PC-9 (cell line): ENCODE measurements at regions not wholly inside any gene's neighbourhood (a gene's known extent, or its start where the extent isn't known, plus 50 kb on each side); places are given as distances from the start of the nearest gene placed in this dataset.

ENCODE experiments used
- BruUV-seq: library from RNA; stranded (reverse); fragments of 400-500 nt; replicated peaks from 2 replicates; lab custom pipeline; 2021; lab: Mats Ljungman, UMichigan
- CTCF ChIA-PET: fragments of 300-600 bp; sonication (Branson Sonifier 250); formaldehyde crosslinking; loops from one replicate; lab custom pipeline; 2022; ENCODE audit warnings: antibody characterized with exemption; lab: Charles Lee
- POLR2A ChIA-PET: fragments of 300-600 bp; sonication (Branson Sonifier 250); formaldehyde crosslinking; loops from one replicate; lab custom pipeline; 2022; ENCODE audit warnings: antibody characterized with exemption; ENCODE audit not compliant: unreplicated experiment; lab: Charles Lee
- DNase-seq, 2 experiments: peaks; one replicate each; pipeline versions ENCODE4 v3.0.0 to v3.0.0-alpha.2; 2015 to 2022; ENCODE audit warnings: mixed read lengths in 1 of 2
- H2AFZ ChIP-seq: fragments of 200-600 bp; sonication (generic); 2 replicates; pipeline ENCODE4 v1.8.1; 2017; ENCODE audit warnings: antibody characterized with exemption
- H3F3A ChIP-seq: fragments of 200-600 bp; sonication (generic); 2 replicates; pipeline ENCODE4 v1.8.1; 2017; ENCODE audit warnings: antibody characterized with exemption, mild to moderate bottlenecking, low read depth; ENCODE audit not compliant: insufficient read depth
- H3K27ac ChIP-seq: fragments of 200-600 bp; sonication (generic); 2 replicates; pipeline ENCODE4 v1.6.1; 2016; ENCODE audit warnings: mixed run types
- H3K27me3 ChIP-seq: fragments of 200-600 bp; sonication (generic); 2 replicates; pipeline ENCODE4 v1.6.1; 2016; ENCODE audit warnings: low read depth, mixed run types; ENCODE audit not compliant: insufficient read depth
- H3K36me3 ChIP-seq: fragments of 200-600 bp; sonication (generic); 2 replicates; pipeline ENCODE4 v1.6.1; 2016; ENCODE audit warnings: low read depth, mixed run types
- H3K4me1 ChIP-seq: fragments of 200-600 bp; sonication (generic); replicated peaks from 2 replicates; pipeline ENCODE4 v1.6.1; 2016; ENCODE audit warnings: mixed run types; ENCODE audit not compliant: insufficient read depth
- H3K4me2 ChIP-seq: fragments of 200-600 bp; sonication (generic); 2 replicates; pipeline ENCODE4 v1.6.1; 2017; ENCODE audit warnings: mixed run types
- H3K4me3 ChIP-seq: fragments of 200-600 bp; sonication (generic); 2 replicates; pipeline ENCODE4 v1.6.1; 2016; ENCODE audit warnings: mixed run types
- H3K79me2 ChIP-seq: fragments of 200-600 bp; sonication (generic); 2 replicates; pipeline ENCODE4 v1.6.1; 2017; ENCODE audit warnings: low read depth, mixed run types
- H3K9me2 ChIP-seq: fragments of 200-600 bp; sonication (generic); 2 replicates; pipeline ENCODE4 v1.8.1; 2017; ENCODE audit warnings: mild to moderate bottlenecking; ENCODE audit not compliant: insufficient read depth
- H3K9me3 ChIP-seq: fragments of 200-600 bp; sonication (generic); 2 replicates; pipeline ENCODE4 v1.8.1; 2016; ENCODE audit warnings: low read depth; ENCODE audit not compliant: insufficient read depth
- H4K20me1 ChIP-seq: fragments of 200-600 bp; sonication (generic); 2 replicates; pipeline ENCODE4 v1.8.1; 2017; ENCODE audit not compliant: insufficient read depth
- EZH2 ChIP-seq: fragments of 200-600 bp; sonication (generic); IDR thresholded peaks from 2 replicates; pipeline ENCODE4 v1.8.0; 2017; ENCODE audit warnings: antibody characterized with exemption, low read depth
- intact Hi-C: fragments of 100-400 bp; cut with micrococcal nuclease; formaldehyde crosslinking; loops from one replicate; pipeline ENCODE4 v1.10.0; 2022; ENCODE audit not compliant: unreplicated experiment
- TF ChIP-seq, protein P1 (sequence below): fragments of 200-600 bp; sonication (generic); conservative IDR thresholded peaks from 2 replicates; pipeline ENCODE4 v1.6.1; 2017; ENCODE audit warnings: mixed run types, antibody characterized with exemption, mild to moderate bottlenecking, moderate library complexity

DNA sequence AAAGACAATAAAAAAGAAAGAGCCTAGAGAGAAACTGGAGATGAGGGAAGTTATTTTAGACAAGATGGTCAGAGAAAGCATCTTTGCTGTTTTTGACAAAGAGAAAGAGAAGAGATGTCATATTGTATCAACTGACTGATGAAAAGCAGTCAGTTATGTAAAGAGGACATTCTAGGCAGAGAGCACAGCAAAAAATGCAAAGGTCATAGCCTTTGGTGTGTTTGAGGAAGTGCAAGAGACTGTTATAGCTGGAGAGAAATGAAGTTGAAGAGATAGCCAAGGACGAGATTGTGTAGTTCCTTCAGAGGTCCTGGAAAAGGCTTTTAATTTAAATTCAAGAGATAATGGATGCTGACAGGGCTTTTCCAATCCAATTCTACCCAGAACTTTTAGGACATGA, 342.4 kb downstream of the RASEF start:
- Histone ChIP-seq H3K27ac (no peak overlapping the region), H2AFZ (no peak overlapping the region), H3K36me3 (no peaks in the 10 kb centered on the region), H3K9me2 (no peaks in the 10 kb centered on the region), H3K4me3 (no peak overlapping the region), H3F3A (no peaks in the 10 kb centered on the region), H3K4me2 (no peak overlapping the region), H3K27me3 (no peaks in the 10 kb centered on the region), H4K20me1 (no peaks in the 10 kb centered on the region), H3K9me3 (no peaks in the 10 kb centered on the region), H3K79me2 (no peaks in the 10 kb centered on the region), H3K4me1 (no peaks in the 10 kb centered on the region)
- BruUV-seq = no TSS peak
- intact Hi-C loops = no loop called here
- CTCF ChIA-PET = no interaction called here
- no peak for DNase-seq
- POLR2A ChIA-PET = no interaction called here
- no peak for TF ChIP-seq EZH2
- TF ChIP-seq, protein P1, sequence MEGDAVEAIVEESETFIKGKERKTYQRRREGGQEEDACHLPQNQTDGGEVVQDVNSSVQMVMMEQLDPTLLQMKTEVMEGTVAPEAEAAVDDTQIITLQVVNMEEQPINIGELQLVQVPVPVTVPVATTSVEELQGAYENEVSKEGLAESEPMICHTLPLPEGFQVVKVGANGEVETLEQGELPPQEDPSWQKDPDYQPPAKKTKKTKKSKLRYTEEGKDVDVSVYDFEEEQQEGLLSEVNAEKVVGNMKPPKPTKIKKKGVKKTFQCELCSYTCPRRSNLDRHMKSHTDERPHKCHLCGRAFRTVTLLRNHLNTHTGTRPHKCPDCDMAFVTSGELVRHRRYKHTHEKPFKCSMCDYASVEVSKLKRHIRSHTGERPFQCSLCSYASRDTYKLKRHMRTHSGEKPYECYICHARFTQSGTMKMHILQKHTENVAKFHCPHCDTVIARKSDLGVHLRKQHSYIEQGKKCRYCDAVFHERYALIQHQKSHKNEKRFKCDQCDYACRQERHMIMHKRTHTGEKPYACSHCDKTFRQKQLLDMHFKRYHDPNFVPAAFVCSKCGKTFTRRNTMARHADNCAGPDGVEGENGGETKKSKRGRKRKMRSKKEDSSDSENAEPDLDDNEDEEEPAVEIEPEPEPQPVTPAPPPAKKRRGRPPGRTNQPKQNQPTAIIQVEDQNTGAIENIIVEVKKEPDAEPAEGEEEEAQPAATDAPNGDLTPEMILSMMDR = no peak

DNA sequence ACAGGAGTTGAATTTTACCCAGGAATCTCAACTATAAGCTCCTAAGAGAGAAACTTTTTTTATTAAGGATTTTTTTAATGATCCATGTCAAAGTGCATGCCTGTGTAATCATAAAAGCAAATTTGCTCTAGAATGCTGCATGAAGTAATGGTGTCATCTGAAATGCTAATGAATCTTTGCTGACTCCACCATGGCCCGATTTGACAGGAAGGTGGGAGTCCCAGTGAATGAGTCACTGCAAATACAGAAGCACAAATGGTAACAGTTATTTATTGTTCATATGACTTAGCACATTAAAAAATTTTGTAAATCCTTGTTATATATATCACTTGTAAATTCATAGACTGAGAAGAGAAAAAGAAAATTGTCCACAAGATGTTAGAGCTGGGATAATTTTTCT, 341.3 kb downstream of the RASEF start:
- no peak overlapping the region for H3K4me3 ChIP-seq
- BruUV-seq = no TSS peak
- H3K79me2 ChIP-seq = no peaks in the 10 kb centered on the region
- POLR2A ChIA-PET = no interaction called here
- no peaks in the 10 kb centered on the region for H3K27me3 ChIP-seq
- H3K27ac ChIP-seq = no peak overlapping the region
- no peaks in the 10 kb centered on the region for H3K4me1 ChIP-seq
- CTCF ChIA-PET = no interaction called here
- no peaks in the 10 kb centered on the region for H3F3A ChIP-seq
- no peaks in the 10 kb centered on the region for H3K9me3 ChIP-seq
- H3K4me2 ChIP-seq = no peak overlapping the region
- H2AFZ ChIP-seq = no peak overlapping the region
- H4K20me1 ChIP-seq = no peaks in the 10 kb centered on the region
- no peaks in the 10 kb centered on the region for H3K9me2 ChIP-seq
- no peak for DNase-seq
- H3K36me3 ChIP-seq = no peaks in the 10 kb centered on the region
- no peak for TF ChIP-seq EZH2
- TF ChIP-seq, protein P1 = no peak
- intact Hi-C loops = no loop called here

DNA sequence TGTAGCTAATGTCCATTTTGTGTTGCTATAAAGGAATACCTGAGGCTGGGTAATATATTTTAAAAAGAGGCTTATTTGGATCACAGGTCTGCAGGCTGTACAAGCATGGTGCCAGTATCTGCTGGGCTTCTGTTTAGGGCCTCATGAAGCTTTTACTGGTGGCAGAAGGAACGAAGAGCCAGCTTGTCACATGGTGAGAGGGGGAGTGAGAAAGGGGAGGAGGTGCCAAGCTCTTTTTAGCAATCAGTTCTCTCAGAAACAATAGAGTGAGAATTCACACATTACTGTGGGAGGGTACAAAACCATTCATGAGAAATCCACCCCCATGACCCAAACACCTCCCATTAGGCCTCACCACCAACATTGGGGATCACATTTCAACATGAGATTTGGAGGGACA, 340.9 kb downstream of the RASEF start:
- TF ChIP-seq EZH2 = no peak
- TF ChIP-seq, protein P1 = no peak

More for the DNA sequence above, 340.9 kb downstream of the RASEF start:
- H3K4me3 ChIP-seq = no peak overlapping the region
- H3K27me3 ChIP-seq = no peaks in the 10 kb centered on the region
- H4K20me1 ChIP-seq = no peaks in the 10 kb centered on the region
- H3K27ac ChIP-seq = no peak overlapping the region
- H3K79me2 ChIP-seq = no peaks in the 10 kb centered on the region
- no peak overlapping the region for H3K4me2 ChIP-seq
- H3K4me1 ChIP-seq = no peaks in the 10 kb centered on the region
- H3K9me2 ChIP-seq = no peaks in the 10 kb centered on the region
- H3K36me3 ChIP-seq = no peaks in the 10 kb centered on the region
- H2AFZ ChIP-seq = no peak overlapping the region
- H3F3A ChIP-seq = no peaks in the 10 kb centered on the region
- POLR2A ChIA-PET = no interaction called here
- no TSS peak for BruUV-seq
- no peaks in the 10 kb centered on the region for H3K9me3 ChIP-seq
- no peak for DNase-seq
- intact Hi-C loops = no loop called here
- CTCF ChIA-PET = no interaction called here
